Panc1 (cell line): ENCODE measurements at regions not wholly inside any gene's neighbourhood (a gene's known extent, or its start where the extent isn't known, plus 50 kb on each side); places are given as distances from the start of the nearest gene placed in this dataset.

Experiments
- ATAC-seq: fragments of 200-7000 bp; cut with Tn5 transposase; 2 replicates; pipeline ENCODE4 v1.9.1; 2020; ENCODE audit warnings: mild to moderate bottlenecking, moderate library complexity
- BruUV-seq: library from RNA; stranded (reverse); fragments of 400-500 nt; replicated peaks from 2 replicates; lab custom pipeline; 2021; lab: Mats Ljungman, UMichigan
- CTCF ChIA-PET: fragments of 300-600 bp; sonication (Branson Sonifier 250); formaldehyde crosslinking; loops from one replicate; lab custom pipeline; 2022; ENCODE audit warnings: antibody characterized with exemption; lab: Charles Lee
- POLR2A ChIA-PET: fragments of 300-600 bp; sonication (Branson Sonifier 250); formaldehyde crosslinking; loops from one replicate; lab custom pipeline; 2022; ENCODE audit warnings: antibody characterized with exemption; lab: Charles Lee
- DNase-seq: peaks from one replicate; pipeline ENCODE4 v3.0.0-alpha.2; 2010; ENCODE audit warnings: low read depth, low spot score
- H3K27ac ChIP-seq: 2 replicates; pipeline ENCODE4 v1.5.1; 2011; ENCODE audit warnings: mild to moderate bottlenecking, low read length, inconsistent platforms
- H3K27me3 ChIP-seq: fragments of 200-500 bp; sonication (Bioruptor generic); 2 replicates; pipeline ENCODE4 v1.6.0; 2014; ENCODE audit warnings: low read length, inconsistent platforms; ENCODE audit not compliant: control insufficient read depth, insufficient read depth
- H3K36me3 ChIP-seq: fragments of 200-500 bp; sonication (Bioruptor generic); 2 replicates; pipeline ENCODE4 v1.5.1; 2014; ENCODE audit warnings: inconsistent platforms, mild to moderate bottlenecking, low read length, moderate library complexity; ENCODE audit not compliant: control insufficient read depth, insufficient read depth
- H3K4me1 ChIP-seq: 2 replicates; pipeline ENCODE4 v1.5.1; 2011; ENCODE audit warnings: inconsistent platforms, mild to moderate bottlenecking, low read length, moderate library complexity; ENCODE audit not compliant: control insufficient read depth, insufficient read depth
- H3K4me3 ChIP-seq, 2 experiments: 2 replicates each; pipeline ENCODE4 v1.5.1; 2011 to 2012; ENCODE audit warnings: low read depth in 2 of 2, low read length in 2 of 2, mild to moderate bottlenecking in 2 of 2, inconsistent platforms in 1 of 2, moderate library complexity in 1 of 2
- H3K9me3 ChIP-seq: fragments of 200-500 bp; sonication (Bioruptor generic); 2 replicates; pipeline ENCODE4 v1.5.1; 2014; ENCODE audit warnings: low read depth, mild to moderate bottlenecking, inconsistent platforms, low read length, moderate library complexity; ENCODE audit not compliant: control insufficient read depth, insufficient read depth
- POLR2AphosphoS5 ChIP-seq: IDR thresholded peaks from 2 replicates; pipeline ENCODE4 v1.6.1; 2012; ENCODE audit warnings: mild to moderate bottlenecking, low read depth, low read length, moderate library complexity
- SIN3A ChIP-seq: IDR thresholded peaks from 2 replicates; pipeline ENCODE4 v1.6.1; 2012; ENCODE audit warnings: low read depth, mild to moderate bottlenecking, low read length, moderate library complexity, borderline replicate concordance; ENCODE audit not compliant: insufficient read depth
- TCF7L2 ChIP-seq: IDR thresholded peaks from 2 replicates; pipeline ENCODE4 v1.6.1; 2011; ENCODE audit warnings: mild to moderate bottlenecking, low read depth, low read length, inconsistent platforms
- in situ Hi-C: cut with HindIII; loops from 2 replicates; pipeline ENCODE4 v1.10.0; 2016; ENCODE audit warnings: low sequenced_read_pairs, low pct_unique_long_range_greater_than_20kb
- intact Hi-C: fragments of 100-400 bp; cut with micrococcal nuclease; formaldehyde crosslinking; loops from one replicate; pipeline ENCODE4 v1.10.0; 2022; ENCODE audit not compliant: unreplicated experiment
- TF ChIP-seq, protein P1 (sequence below), 2 experiments: IDR thresholded peaks; 2 replicates each; pipeline ENCODE4 v1.6.1; 2011 to 2012; ENCODE audit warnings: low read depth in 2 of 2, control low read depth in 1 of 2, low read length in 1 of 2, mild to moderate bottlenecking in 1 of 2, moderate library complexity in 1 of 2; ENCODE audit not compliant: insufficient read depth in 1 of 2
- TF ChIP-seq, protein P2 (sequence below): fragments of 450-650 bp; IDR thresholded peaks from 2 replicates; pipeline ENCODE4 v1.5.1; 2017; ENCODE audit warnings: mild to moderate bottlenecking

DNA sequence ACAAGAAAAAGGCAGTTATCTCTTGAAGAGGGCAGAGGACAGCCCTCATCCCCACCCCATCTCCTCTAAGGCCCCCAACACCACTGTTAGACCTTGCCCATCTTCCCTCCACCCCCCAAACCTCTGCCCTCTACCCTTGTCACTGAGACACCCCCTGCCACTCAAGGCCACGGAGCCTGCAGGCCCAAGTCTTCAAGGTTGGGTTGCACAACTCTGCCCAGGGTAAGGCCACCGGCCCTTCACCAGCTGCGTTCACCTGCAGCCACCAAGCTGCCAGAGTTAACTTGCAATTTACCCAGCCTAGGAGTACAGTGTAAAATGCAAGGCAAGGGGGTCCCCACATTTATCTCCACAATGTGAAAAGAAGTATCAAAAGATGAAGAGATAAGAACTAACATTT is 128.7 kb upstream of the PKDCC start:
- DNase-seq (no peak), ATAC-seq (no peak)
- POLR2A ChIA-PET: no interaction called here
- BruUV-seq: no TSS peak
- CTCF ChIA-PET: no interaction called here
- Histone ChIP-seq H3K27me3 (0 out of 2 replicates have a peak, but pooled peaks cover 2% of the 10 kb centered on the region), H3K27ac (no peak overlapping the region), H3K9me3 (no peaks in the 10 kb centered on the region), H3K4me1 (no peaks in the 10 kb centered on the region), H3K36me3 (no peaks in the 10 kb centered on the region; the same call in 1 of the 2 replicates), H3K4me3 (no peak overlapping the region)
- in situ Hi-C loops (no loop called here), intact Hi-C loops (no loop called here)
- TF ChIP-seq, protein P1, sequence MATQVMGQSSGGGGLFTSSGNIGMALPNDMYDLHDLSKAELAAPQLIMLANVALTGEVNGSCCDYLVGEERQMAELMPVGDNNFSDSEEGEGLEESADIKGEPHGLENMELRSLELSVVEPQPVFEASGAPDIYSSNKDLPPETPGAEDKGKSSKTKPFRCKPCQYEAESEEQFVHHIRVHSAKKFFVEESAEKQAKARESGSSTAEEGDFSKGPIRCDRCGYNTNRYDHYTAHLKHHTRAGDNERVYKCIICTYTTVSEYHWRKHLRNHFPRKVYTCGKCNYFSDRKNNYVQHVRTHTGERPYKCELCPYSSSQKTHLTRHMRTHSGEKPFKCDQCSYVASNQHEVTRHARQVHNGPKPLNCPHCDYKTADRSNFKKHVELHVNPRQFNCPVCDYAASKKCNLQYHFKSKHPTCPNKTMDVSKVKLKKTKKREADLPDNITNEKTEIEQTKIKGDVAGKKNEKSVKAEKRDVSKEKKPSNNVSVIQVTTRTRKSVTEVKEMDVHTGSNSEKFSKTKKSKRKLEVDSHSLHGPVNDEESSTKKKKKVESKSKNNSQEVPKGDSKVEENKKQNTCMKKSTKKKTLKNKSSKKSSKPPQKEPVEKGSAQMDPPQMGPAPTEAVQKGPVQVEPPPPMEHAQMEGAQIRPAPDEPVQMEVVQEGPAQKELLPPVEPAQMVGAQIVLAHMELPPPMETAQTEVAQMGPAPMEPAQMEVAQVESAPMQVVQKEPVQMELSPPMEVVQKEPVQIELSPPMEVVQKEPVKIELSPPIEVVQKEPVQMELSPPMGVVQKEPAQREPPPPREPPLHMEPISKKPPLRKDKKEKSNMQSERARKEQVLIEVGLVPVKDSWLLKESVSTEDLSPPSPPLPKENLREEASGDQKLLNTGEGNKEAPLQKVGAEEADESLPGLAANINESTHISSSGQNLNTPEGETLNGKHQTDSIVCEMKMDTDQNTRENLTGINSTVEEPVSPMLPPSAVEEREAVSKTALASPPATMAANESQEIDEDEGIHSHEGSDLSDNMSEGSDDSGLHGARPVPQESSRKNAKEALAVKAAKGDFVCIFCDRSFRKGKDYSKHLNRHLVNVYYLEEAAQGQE (IDR thresholded peaks at IDR 0.05; ENCODE audit: insufficient read depth in 1 of 2, low read depth in 2 of 2, low read length in 1 of 2): no peak
- TF ChIP-seq TCF7L2: no peak
- no peak for TF ChIP-seq POLR2AphosphoS5
- TF ChIP-seq SIN3A: no peak
- TF ChIP-seq, protein P2, sequence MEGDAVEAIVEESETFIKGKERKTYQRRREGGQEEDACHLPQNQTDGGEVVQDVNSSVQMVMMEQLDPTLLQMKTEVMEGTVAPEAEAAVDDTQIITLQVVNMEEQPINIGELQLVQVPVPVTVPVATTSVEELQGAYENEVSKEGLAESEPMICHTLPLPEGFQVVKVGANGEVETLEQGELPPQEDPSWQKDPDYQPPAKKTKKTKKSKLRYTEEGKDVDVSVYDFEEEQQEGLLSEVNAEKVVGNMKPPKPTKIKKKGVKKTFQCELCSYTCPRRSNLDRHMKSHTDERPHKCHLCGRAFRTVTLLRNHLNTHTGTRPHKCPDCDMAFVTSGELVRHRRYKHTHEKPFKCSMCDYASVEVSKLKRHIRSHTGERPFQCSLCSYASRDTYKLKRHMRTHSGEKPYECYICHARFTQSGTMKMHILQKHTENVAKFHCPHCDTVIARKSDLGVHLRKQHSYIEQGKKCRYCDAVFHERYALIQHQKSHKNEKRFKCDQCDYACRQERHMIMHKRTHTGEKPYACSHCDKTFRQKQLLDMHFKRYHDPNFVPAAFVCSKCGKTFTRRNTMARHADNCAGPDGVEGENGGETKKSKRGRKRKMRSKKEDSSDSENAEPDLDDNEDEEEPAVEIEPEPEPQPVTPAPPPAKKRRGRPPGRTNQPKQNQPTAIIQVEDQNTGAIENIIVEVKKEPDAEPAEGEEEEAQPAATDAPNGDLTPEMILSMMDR: no peak

DNA sequence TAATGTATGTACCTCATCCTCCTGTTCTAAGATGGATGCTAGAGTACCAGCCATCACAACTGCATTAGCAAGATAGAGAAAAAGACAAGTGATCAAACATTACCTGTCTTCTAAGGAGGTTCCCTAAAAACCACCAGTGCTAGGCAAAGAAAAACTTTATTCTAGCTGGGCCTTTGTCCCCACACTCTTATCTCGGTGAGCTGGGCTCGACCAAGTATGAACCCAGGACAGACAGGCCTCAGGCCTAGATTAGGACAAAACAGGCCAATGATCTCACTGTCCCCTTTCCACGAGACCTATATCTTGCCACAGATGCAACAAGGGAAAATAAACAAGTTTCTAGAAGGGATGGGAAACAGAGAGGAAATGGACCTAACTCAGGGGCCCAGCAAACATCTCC is 127.6 kb upstream of the PKDCC start:
- in situ Hi-C loops (no loop called here), intact Hi-C loops (no loop called here)
- H3K4me3 ChIP-seq: no peak overlapping the region
- no peak for TF ChIP-seq TCF7L2
- TF ChIP-seq, protein P2: no peak
- no peak for TF ChIP-seq POLR2AphosphoS5
- TF ChIP-seq, protein P1 (IDR thresholded peaks at IDR 0.05; ENCODE audit: insufficient read depth in 1 of 2, low read depth in 2 of 2, low read length in 1 of 2): no peak
- H3K4me1 ChIP-seq: no peaks in the 10 kb centered on the region
- no peak overlapping the region for H3K27ac ChIP-seq
- H3K27me3 ChIP-seq: 0 out of 2 replicates have a peak, but pooled peaks cover 2% of the 10 kb centered on the region
- CTCF ChIA-PET: no interaction called here
- no peak for ATAC-seq
- no peaks in the 10 kb centered on the region for H3K9me3 ChIP-seq
- H3K36me3 ChIP-seq: no peaks in the 10 kb centered on the region; the same call in 1 of the 2 replicates
- no peak for DNase-seq
- BruUV-seq: no TSS peak
- POLR2A ChIA-PET: no interaction called here
